NCI-H1048 (cell line): ENCODE measurements at regions not wholly inside any gene's neighbourhood (a gene's known extent, or its start where the extent isn't known, plus 50 kb on each side); places are given as distances from the start of the nearest gene placed in this dataset.
"Not testable (repeated sequence)": the region's sequence is repeated elsewhere in the genome, so short reads cannot be mapped to it uniquely, and the experiment has no call there.

Experiments
- DNase-seq: peaks from one replicate; lab custom pipeline; 2025; lab: John Stamatoyannopoulos, UW

DNA sequence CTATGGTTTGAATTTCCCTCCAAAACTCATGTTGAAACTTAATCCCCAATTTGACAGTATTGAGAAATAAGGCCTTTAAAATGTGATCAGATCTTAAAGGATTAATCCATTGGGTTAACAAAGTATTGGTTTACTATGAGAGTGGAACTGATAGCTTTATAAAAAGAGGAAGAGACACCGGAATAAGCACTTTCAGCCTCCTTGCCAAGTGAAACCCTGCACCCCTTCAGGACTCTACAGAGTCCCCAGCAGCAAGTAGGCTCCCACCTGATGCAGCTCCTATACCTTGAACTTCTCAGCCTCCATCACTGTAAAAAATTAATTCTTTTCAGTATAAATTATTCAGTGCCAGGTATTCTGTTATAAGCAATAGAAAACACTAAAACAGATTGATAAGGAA, 348.3 kb downstream of the CGGBP1 start:
- no peak for DNase-seq

DNA sequence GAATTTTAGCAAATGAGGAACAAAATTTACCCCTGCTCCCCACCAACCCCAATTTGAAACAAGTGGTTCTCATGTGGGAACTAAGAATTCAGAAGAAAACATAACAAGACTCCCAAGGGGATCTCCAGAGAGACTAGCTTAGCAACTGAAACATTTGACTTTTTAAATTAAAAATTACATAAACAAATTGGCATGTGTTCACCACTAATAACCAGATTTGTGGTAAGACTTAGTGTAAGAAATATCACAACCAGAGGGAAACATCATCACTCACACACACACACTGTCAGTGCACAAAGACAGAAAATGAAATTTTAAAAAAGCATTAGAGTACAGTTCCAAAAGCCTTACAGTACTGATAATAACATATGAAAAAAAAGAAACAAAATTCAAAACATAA, 348.8 kb downstream of the CGGBP1 start:
- DNase-seq: no peak

DNA sequence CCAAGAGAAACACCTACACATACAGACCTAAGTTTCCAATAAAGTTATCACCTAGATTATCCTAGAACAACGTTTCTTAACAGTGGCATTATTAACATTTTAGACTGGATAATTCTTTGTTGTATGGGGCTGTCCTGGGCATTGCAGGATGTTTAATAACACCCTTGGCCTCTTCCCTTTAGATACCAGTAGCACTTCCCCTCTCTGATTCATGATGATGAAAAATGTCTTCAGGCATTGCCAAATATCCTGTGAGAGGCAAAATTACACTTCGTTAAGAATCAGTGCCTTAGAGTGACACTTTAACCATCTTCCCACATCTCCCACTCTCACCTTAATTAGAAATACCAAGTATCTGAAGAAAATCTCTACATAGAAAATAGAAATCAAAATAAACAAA, 352.6 kb downstream of the CGGBP1 start:
- no peak for DNase-seq

DNA sequence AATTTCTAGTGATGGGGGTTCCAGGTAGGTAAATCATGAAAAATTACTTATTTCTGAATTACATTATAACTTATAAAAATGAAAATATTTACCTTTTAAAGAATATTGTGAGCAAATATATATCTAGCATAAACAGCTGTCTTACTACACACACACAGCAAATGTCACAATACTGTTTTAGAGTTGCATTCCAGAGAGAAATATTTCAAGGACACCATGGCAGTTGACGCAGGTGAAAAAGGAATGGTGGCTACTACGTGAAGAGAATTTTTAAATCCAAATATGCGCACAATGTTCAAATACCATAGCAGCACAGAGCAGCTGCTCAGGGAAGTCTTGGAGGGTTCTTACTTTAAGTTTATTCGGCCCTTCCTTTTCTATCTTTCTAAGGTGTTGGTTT, 356.2 kb downstream of the CGGBP1 start:
- no peak for DNase-seq

DNA sequence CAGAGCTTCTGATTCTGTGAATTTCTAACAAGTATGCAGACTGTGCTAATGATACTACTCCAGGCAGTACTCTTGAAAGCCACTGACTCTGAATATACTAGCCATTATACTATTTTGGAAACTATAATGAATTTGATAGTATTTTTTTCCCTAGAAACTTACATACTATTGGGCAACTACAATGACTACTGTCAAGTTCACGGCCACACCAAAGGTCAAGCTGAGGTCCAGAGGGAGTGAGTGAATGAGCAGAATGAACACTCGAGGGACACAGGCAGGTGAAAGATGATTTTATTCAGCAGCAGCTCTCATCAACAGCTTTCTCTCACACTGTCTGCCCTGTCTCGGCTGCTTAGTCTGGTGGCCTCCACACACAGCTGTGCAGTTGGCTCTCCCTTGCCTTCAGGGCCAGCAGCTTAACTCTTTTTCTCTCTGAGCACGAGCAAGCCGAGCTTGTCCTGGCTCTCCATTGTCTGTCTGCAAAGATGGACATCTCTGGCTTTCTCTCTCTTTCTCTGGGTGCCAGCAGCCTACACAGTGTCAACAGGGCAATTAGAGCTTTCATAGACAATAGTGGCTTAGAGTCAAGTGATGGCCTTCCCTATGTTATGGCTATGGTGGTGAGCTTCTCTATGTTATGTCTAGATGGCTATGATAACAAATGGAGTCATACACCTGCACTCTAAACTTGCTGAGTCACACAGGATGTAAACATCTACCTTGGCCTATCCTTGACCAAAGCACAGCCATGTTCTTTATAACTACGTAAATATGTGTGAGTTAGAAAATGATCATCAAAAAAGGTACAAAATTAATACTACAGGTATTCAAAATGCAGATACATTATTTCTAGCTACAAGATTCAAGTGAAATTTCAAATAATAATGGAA, 362.4 kb downstream of the CGGBP1 start:
- no peak for DNase-seq

DNA sequence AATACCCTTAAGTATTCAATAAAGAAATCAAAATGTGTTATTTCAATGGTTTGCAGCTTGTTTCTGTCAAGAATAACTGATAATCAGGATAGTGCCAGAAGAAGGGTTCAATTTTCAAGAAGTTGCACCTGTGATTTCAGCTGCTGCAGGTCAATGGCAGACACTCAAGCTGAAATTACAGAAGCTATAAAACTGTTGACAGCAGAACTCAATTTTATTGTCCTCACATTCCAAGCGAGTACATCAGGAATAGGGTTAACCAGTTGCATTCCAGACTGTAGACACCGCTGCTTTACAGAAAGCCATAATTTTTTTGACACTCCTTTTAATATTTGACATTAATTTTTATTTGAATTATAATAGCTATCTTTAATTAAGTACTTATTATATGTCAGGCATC, 364.1 kb downstream of the CGGBP1 start:
- no peak for DNase-seq

DNA sequence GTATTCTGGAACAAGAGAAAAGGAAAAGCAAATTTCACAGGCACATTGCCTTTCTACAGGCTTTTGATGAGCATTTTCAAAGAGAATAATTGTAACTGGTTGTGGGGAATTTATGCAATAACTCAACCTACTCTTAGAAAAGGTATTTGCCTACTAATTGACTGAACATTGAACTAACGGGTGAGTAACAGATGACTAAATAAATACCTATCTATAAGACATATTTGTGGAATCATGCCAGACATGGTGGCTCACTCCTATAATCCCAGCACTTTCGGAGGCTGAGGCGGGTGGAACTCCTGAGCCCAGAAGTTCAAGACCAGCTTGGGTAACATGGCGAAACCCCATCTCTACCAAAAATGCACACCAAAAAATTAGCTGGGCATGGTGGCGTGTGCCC, 367.7 kb downstream of the CGGBP1 start:
- no peak for DNase-seq

DNA sequence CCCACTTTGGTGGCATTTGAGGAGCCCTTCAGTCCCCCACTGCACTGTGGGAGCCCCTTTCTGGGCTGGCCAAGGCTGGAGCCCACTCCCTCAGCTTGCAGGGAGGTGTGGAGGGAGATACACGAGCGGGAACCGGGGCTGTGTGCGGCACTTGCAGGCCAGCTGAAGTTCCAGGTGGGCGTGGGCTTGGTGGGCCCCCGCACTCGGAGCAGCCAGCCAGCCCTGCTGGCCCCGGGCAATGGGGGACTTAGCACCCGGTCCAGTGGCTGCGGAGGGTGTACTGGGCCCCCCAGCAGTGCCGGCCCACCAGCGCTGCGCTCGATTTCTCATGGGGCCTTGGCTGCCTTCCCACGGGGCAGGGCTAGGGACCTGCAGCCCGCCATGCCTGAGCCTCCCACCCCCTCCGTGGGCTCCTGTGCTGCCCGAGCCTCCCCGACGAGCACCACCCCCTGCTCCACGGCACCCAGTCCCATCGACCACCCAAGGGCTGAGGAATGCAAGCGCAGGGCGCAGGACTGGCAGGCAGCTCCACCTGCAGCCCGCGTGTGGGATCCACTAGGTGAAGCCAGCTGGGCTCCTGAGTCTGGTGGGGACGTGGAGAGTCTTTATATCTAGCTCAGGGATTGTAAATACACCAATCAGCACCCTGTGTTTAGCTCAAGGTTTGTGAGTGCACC, 379.7 kb downstream of the CGGBP1 start:
- not testable (repeated sequence) for DNase-seq

DNA sequence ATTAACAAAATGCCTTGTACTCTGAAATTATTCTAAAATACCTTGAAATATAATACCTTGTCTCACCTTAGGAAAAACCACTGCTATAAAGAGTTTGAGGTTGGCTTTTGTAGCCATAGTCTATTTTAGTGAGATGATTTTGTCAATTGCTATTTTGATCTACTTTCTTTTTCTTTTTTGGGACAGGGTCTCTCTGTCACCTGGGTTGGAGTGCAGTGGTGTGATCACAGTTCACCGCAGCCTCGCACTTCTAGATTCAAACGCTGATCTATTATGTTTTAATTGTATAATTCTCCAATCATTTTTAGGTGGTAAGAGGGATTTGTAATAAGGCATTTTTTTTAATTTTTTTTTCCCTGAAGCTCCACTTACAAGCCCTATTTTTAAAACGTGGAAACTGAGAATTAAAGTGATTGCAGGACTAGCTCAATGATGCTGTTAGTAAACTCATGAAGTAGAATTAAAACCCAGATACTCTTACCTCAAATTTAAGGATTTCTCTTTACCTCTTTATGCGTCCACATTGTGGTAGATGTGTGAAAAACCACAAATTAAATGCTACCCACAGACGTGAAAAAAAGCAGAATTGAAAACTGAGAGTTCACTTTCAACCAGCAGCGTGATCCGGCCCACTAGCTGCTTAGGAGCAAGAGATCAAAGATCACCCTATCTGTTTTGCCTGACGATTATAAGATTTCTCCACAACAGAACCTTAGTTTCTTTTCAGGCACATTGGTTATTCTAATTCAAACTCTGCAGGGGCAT, 384.2 kb downstream of the CGGBP1 start:
- DNase-seq: no peak

DNA sequence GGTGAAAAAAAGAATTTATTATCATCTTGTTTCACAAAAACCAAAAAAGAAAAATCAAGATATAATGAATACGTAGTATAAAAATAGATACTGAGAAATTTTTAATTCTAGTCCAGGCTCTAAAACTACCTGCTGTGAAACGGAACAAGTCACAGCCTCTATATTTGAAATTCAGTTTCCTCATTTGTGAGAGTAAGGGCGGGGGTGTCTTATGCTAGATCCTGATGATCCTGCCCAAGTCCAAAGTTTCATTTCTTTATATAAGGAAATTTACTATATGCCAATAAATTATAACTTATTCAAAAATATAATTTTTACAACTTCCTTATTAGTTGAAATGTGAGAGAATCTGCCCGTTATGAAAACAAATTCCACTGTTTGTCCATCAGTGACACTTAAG, 385.7 kb downstream of the CGGBP1 start:
- DNase-seq: no peak

DNA sequence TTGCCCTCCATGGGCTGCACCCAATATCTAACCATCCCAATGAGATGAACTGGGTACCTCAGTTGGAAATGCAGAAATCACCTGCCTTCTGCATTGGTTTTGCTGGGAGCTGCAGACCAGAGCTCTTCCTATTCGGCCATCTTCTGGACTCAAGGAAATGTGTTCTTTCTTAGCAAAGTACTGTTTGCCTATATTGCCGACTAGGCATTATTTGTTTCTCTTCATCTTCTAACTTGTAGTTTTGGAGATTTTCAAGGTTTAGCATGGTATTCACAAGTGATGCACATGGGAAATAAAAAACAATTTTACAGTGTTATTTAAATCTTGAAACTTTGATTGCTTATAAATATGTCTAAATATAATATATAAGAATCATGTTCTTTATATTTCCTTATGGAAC, 377.8 kb upstream of the POU1F1 start:
- DNase-seq: no peak

DNA sequence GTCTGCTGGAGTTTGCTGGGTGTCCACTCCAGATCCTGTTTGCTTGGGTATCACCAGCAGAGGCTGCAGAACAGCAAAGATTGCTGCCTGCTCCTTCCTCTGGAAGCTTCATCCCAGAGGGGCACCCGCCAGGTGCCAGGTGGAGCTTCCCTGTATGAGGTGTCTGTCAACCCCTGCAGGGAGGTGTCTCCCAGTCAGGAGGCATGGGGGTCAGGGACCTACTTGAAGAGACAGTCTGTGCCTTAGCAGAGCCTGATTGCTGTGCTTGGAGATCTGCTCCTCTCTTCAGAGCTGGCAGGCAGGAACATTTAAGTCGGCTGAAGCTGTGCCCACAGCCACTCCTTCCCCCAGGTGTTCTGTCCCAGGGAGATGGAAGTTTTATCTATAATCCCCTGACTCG, 376.8 kb upstream of the POU1F1 start:
- not testable (repeated sequence) for DNase-seq

DNA sequence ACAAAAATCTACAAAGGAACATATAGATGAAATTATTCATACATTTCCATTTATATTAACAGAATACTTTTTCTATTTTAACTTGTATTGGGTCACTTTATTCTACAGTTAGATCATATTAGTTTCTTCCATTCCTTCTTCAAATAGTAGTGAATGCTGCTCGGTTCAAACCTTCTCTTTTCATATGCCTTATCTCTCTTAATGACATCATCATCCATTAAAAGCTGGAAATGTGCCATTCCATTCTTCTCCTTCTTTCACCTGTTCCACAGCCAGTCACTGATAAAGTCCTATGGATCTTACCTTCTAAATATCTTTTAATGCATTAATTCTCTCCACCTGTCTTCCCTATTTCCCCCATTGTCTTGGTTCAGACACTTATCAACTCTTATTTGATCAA, 358.0 kb upstream of the POU1F1 start:
- no peak for DNase-seq

DNA sequence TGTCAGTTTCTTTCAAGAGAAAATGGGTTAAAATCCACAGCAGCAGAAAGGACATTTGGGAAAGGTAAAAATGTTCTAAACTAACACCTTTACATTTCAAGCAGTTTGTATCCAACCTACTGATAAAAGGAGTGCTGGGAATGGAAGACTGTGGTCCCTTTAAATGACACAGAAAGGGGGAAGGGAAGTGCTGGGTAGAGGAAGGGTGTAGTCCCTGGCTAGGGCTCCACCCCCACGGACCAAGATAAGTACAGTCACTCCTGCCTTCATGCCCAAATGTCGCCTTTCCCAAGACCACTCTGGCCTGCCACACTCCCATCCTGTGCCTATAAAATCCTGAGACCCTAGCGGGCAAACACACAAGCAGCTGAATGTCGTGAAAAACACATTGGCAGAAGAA, 350.9 kb upstream of the POU1F1 start:
- no peak for DNase-seq

DNA sequence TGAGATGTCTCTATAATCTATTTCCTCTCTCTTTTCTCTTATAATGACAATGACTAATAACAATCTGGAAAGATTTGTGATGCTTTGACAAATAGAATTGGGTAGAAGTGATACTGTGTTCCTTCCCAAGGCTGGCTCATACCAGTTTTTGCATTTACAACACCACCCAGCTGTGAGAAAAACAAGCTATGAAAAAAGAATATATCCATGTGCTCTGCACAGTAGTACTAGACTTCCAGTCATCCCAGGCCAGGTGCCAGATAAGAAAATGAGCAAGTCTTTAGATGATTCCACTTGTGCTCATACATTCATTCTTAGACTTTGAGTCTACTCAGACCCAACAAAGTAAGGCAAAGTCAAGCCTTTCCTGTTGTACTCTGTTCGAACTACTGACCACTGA, 350.2 kb upstream of the POU1F1 start:
- DNase-seq: no peak

DNA sequence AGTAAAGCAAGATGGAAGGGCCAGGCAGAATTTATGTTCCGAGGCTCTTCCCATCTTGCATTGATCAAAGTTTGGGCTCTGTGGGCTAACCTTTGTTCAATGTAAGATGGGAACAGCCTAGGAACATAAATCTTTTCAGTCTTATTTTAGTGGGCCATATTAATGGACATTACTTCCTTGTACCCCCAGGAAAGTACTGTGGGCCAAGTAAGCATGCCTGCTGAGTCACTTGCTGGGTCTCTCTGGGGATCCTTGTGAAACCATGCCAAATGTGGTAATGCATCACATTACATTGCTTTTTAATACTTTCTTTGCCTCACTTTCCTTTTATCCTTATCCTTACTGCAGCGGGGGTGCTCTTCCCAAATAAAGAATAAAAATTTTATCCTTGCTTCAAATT, 349.5 kb upstream of the POU1F1 start:
- no peak for DNase-seq

DNA sequence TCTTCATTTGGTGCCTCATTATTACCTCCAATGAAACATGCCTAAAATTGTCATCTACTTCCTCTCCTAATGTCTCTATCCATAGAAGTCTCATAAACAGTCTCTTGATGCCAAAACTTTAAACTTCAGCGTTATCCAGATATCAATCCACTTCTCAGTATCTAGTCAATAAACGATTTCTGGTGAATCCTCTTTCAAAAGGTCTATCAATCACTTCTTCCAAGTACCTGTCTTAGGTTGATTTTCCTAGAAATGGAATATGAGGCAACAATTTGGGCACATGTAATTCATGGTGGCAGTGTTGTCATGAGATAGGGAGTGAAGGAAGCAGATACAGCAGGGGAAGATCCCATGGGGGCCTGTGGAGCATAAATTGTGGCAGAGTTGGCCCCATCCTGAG, 348.5 kb upstream of the POU1F1 start:
- DNase-seq: no peak

DNA sequence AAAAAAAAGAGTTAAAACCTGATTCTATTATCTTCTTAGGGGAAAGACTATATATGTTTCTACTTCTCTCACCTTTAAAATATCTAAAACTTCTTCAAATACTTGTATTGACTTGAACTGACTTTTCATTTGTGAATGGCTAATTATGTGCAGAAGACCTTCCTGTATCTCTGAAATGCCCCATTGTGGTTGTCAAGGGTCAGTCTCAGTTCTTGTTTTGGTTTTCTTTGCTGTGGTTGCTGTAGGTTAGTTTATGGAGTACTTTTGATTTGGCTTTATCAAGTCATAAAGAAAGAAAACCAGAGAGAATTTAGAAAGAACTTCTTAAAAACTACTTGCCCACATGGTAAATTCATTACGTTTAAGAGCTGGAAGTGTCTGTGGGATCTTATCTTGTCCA, 345.3 kb upstream of the POU1F1 start:
- no peak for DNase-seq

DNA sequence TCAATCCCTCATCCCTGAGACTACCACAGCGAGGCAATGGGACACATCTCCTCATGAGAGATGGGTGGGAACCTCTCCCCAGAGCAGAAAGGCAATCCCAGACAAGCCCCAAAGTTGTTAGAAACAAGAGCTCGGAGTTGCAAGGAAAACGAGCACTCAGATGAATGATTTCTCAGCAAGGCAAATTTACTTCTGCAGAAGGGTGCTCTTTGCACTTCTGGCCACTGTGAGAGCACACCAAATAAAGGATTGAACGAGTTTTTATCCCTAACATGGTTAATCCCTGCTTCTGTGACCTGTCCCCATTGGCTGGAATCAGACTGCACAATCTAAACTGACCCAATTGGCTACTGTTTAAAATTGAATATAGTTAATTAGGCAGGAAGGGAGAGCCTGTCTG, 339.1 kb upstream of the POU1F1 start:
- no peak for DNase-seq

DNA sequence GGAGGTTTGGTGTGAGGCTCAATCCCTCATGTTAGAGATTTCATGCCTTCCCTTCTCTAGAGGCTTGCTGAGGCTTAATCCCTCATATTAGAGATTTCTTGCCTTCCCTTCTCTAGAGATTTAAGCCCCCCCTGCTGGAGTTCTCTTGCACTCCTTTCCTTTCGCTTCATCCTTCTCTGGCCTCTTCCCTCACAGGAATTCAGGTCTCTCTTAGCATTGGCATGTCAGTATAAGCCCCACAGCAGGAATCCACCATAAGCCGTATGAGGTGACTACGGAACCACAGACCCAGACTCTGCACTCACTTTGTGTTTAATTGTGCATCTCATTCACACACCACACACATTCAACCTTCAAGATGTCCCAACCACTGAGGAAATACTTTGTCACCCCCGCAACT, 338.6 kb upstream of the POU1F1 start:
- no peak for DNase-seq

DNA sequence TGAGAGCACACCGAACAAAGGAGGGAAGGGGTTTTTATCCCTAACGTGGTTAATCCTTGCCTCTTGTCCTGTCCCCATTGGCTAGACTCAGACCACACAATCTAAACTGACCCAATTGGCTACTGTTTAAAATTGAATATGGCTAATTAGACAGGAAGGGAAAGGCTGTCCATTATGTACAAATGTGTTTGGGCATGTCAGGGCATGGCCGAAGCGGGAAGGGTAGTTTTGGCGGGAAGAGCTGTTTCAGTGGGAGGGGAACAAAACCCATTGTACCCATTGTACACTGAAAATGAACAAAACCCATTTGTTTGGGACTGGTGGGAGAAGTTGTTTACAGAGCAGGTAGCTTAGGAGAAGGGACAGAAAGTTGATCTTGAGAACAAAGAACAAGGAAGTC, 330.9 kb upstream of the POU1F1 start:
- no peak for DNase-seq

DNA sequence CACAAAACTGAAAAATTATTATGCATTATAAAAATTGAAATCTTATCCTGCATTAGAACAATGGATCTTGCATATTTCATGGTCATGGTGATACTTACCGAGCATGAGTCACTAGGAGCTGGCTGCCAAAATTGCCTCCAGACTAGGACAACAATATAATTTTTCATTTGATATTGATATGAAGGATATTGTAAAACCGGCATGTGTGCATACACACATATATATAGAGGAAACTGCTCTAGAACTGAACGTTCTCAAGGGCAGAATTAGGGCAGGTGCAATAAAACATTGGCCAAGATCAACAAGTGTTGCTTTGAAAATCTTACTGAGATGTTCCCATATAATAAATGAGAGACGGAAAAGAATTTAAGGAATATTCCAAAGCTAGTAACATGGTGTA, 319.4 kb upstream of the POU1F1 start:
- no peak for DNase-seq

DNA sequence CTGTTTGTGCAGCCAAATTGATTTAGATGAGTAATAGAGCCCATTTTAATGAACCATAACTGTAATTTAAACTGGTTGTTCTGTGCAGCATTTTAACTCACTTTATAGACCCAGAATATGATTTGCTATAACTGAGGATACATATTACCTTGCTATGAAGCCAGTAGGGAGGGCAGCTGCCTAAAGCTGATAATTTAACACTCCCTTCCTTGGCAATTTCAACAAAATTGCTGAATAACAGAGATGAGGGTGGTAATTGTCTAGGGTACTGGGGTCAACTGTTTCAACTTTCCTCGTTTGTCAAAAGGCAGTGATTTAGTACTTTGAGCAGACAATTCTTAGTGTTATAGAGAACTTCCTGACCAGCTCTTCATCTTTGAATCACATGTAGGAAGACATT, 304.9 kb upstream of the POU1F1 start:
- DNase-seq: no peak
